Endothelial cell of umbilical vein (primary cell): ENCODE measurements at regions not wholly inside any gene's neighbourhood (a gene's known extent, or its start where the extent isn't known, plus 50 kb on each side); places are given as distances from the start of the nearest gene placed in this dataset.

ENCODE experiments used
- BruUV-seq: library from RNA; stranded (reverse); fragments of 400-500 nt; replicated peaks from 2 replicates; lab custom pipeline; 2021; lab: Mats Ljungman, UMichigan
- CTCF ChIA-PET: fragments of 300-600, 350-600 bp; sonication (Branson Sonifier 250); formaldehyde crosslinking; loops from one replicate; lab custom pipeline; 2021; ENCODE audit warnings: antibody characterized with exemption, inconsistent platforms; lab: Charles Lee
- POLR2A ChIA-PET: fragments of 300-600, 350-600 bp; sonication (Branson Sonifier 250); formaldehyde crosslinking; loops from one replicate; lab custom pipeline; 2021; ENCODE audit warnings: antibody characterized with exemption, inconsistent platforms; lab: Charles Lee
- DNase-seq: peaks from one replicate; pipeline ENCODE4 v3.0.0-alpha.2; 2011; ENCODE audit warnings: low read depth, low spot score
- FAIRE-seq: peaks from 2 replicates; lab custom pipeline; 2011; peaks lifted over from hg19 to GRCh38; lab: Jason Lieb, UNC
- H2AFZ ChIP-seq: 2 replicates; pipeline ENCODE4 v1.6.0; 2012; ENCODE audit warnings: low read depth, low read length, control low read depth, inconsistent platforms
- H3K27ac ChIP-seq: 2 replicates; pipeline ENCODE4 v1.5.1; 2011; ENCODE audit warnings: low read depth, mild to moderate bottlenecking, control low read depth, low read length, moderate library complexity; ENCODE audit not compliant: insufficient read depth
- H3K27me3 ChIP-seq, 2 experiments: 2 replicates each; pipeline versions ENCODE4 v1.6.0 to v1.6.1; 2011; ENCODE audit warnings: low read length in 2 of 2, mixed read lengths in 1 of 2; ENCODE audit not compliant: control insufficient read depth in 2 of 2, insufficient read depth in 2 of 2
- H3K36me3 ChIP-seq, 2 experiments: 2 replicates in 1 of 2; 3 replicates in 1 of 2; pipeline ENCODE4 v1.5.1; 2011; ENCODE audit warnings: low read length in 2 of 2, mild to moderate bottlenecking in 1 of 2, moderate library complexity in 1 of 2; ENCODE audit not compliant: control insufficient read depth in 2 of 2, insufficient read depth in 2 of 2; ENCODE audit errors: extremely low read depth in 1 of 2
- H3K4me1 ChIP-seq: 3 replicates; pipeline ENCODE4 v1.5.1; 2011; ENCODE audit warnings: mild to moderate bottlenecking, low read length; ENCODE audit not compliant: control insufficient read depth, insufficient read depth; ENCODE audit errors: extremely low read depth
- H3K4me2 ChIP-seq: 2 replicates; pipeline ENCODE4 v1.6.1; 2011; ENCODE audit warnings: low read length, control low read depth, mixed read lengths; ENCODE audit not compliant: insufficient read depth
- H3K4me3 ChIP-seq, 3 experiments: fragments of 200-600 bp in 1 of 3; sonication (generic), shearing (Covaris generic) in 1 of 3; replicated peaks in 1 of 3; 2 replicates each; pipeline ENCODE4 v1.5.1; 2011 to 2016; ENCODE audit warnings: control low read depth in 3 of 3, low read length in 3 of 3, mild to moderate bottlenecking in 2 of 3, inconsistent platforms in 1 of 3, low read depth in 1 of 3, moderate library complexity in 1 of 3; ENCODE audit not compliant: insufficient read depth in 1 of 3
- H3K79me2 ChIP-seq: 2 replicates; pipeline ENCODE4 v1.6.0; 2012; ENCODE audit warnings: low read length, inconsistent platforms; ENCODE audit not compliant: control insufficient read depth, insufficient read depth
- H3K9ac ChIP-seq: replicated peaks from 2 replicates; pipeline ENCODE3; 2011; ENCODE audit warnings: low read length, control low read depth; ENCODE audit not compliant: insufficient read depth; ENCODE audit errors: extremely low read depth
- H3K9me1 ChIP-seq: replicated peaks from 3 replicates; pipeline ENCODE4 v1.6.0; 2011; ENCODE audit warnings: mild to moderate bottlenecking, low read length; ENCODE audit not compliant: control insufficient read depth, insufficient read depth; ENCODE audit errors: extremely low read depth
- H3K9me3 ChIP-seq: replicated peaks from 2 replicates; pipeline ENCODE4 v1.5.1; 2012; ENCODE audit warnings: low read length, inconsistent platforms; ENCODE audit not compliant: control insufficient read depth, insufficient read depth
- H4K20me1 ChIP-seq: replicated peaks from 2 replicates; pipeline ENCODE3; 2011; ENCODE audit warnings: mild to moderate bottlenecking, low read length; ENCODE audit not compliant: control insufficient read depth, insufficient read depth; ENCODE audit errors: extremely low read depth
- EZH2 ChIP-seq: IDR thresholded peaks from 2 replicates; pipeline ENCODE4 v1.6.1; 2012; ENCODE audit warnings: borderline replicate concordance, low read depth, mild to moderate bottlenecking, moderate library complexity, low read length, inconsistent platforms; ENCODE audit not compliant: severe bottlenecking
- FOS ChIP-seq: IDR thresholded peaks from 2 replicates; pipeline ENCODE4 v1.6.1; 2011; ENCODE audit warnings: mild to moderate bottlenecking, low read length, moderate library complexity, borderline replicate concordance; ENCODE audit not compliant: insufficient read depth
- GATA2 ChIP-seq: IDR thresholded peaks from 2 replicates; pipeline ENCODE4 v1.7.0; 2011; ENCODE audit warnings: low read depth, mild to moderate bottlenecking, moderate library complexity, mixed read lengths, low read length; ENCODE audit not compliant: insufficient read length, insufficient read depth
- JUN ChIP-seq: IDR thresholded peaks from 2 replicates; pipeline ENCODE4 v1.6.1; 2011; ENCODE audit warnings: borderline replicate concordance, low read depth; ENCODE audit not compliant: insufficient read length, insufficient read depth
- MYC ChIP-seq: IDR thresholded peaks from one replicate; pipeline ENCODE4 v1.6.1; 2011; ENCODE audit warnings: mild to moderate bottlenecking, low read depth, low read length
- POLR2A ChIP-seq: IDR thresholded peaks from 2 replicates; pipeline ENCODE4 v1.6.1; 2012; ENCODE audit warnings: low read depth, mild to moderate bottlenecking, control low read depth, low read length
- POLR2AphosphoS5 ChIP-seq: IDR thresholded peaks from 2 replicates; pipeline ENCODE4 v1.6.1; 2012; ENCODE audit warnings: low read depth, mild to moderate bottlenecking, control low read depth, low read length, moderate library complexity; ENCODE audit not compliant: insufficient read depth
- dilution Hi-C: fragments of 300-500 bp; cut with MboI; formaldehyde crosslinking; loops from one replicate; pipeline ENCODE4 v1.15.0; 2019; ENCODE audit warnings: low sequenced_read_pairs; ENCODE audit not compliant: extremely low pct_ligation_motif_present
- intact Hi-C: fragments of 100-400 bp; cut with micrococcal nuclease; formaldehyde crosslinking; loops from one replicate; pipeline ENCODE4 v1.10.0; 2022
- TF ChIP-seq, protein P1 (sequence below): IDR thresholded peaks from 2 replicates; pipeline ENCODE4 v1.6.1; 2011; ENCODE audit not compliant: insufficient read depth, insufficient read length
- TF ChIP-seq, protein P2 (sequence below), 2 donors: IDR thresholded peaks; 1 replicate in 1 of 2; 2 replicates in 1 of 2; pipeline ENCODE4 v1.5.1; 2011; ENCODE audit warnings: low read length in 2 of 2, mild to moderate bottlenecking in 2 of 2, moderate library complexity in 2 of 2, control low read depth in 1 of 2, inconsistent platforms in 1 of 2, low read depth in 1 of 2; ENCODE audit not compliant: insufficient read depth in 1 of 2; ENCODE audit errors: extremely low read depth in 1 of 2

GRCh38 chr16:87033541-87034300, 283.5 kb downstream of the C16orf95 start:
- DNase-seq (no peak), FAIRE-seq (no peak)
- CTCF ChIA-PET: no interaction called here
- Histone ChIP-seq H3K27ac (no peak overlapping the region), H3K27me3 (no peaks in the 10 kb centered on the region), H4K20me1 (no peaks in the 10 kb centered on the region), H3K36me3 (no peaks in the 10 kb centered on the region), H3K9ac (no peak overlapping the region), H3K4me2 (no peak overlapping the region), H3K4me3 (no peak overlapping the region), H3K9me3 (no peaks in the 10 kb centered on the region), H3K4me1 (no peaks in the 10 kb centered on the region), H2AFZ (no peak overlapping the region), H3K79me2 (no peaks in the 10 kb centered on the region), H3K9me1 (no peaks in the 10 kb centered on the region)
- TF ChIP-seq POLR2A (no peak), FOS (no peak), EZH2 (no peak), MYC (no peak), GATA2 (no peak), POLR2AphosphoS5 (no peak), JUN (no peak)
- TF ChIP-seq, protein P1, sequence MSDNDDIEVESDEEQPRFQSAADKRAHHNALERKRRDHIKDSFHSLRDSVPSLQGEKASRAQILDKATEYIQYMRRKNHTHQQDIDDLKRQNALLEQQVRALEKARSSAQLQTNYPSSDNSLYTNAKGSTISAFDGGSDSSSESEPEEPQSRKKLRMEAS: no peak
- TF ChIP-seq, protein P2, sequence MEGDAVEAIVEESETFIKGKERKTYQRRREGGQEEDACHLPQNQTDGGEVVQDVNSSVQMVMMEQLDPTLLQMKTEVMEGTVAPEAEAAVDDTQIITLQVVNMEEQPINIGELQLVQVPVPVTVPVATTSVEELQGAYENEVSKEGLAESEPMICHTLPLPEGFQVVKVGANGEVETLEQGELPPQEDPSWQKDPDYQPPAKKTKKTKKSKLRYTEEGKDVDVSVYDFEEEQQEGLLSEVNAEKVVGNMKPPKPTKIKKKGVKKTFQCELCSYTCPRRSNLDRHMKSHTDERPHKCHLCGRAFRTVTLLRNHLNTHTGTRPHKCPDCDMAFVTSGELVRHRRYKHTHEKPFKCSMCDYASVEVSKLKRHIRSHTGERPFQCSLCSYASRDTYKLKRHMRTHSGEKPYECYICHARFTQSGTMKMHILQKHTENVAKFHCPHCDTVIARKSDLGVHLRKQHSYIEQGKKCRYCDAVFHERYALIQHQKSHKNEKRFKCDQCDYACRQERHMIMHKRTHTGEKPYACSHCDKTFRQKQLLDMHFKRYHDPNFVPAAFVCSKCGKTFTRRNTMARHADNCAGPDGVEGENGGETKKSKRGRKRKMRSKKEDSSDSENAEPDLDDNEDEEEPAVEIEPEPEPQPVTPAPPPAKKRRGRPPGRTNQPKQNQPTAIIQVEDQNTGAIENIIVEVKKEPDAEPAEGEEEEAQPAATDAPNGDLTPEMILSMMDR (IDR thresholded peaks at IDR 0.05; ENCODE audit: extremely low read depth in 1 of 2, insufficient read depth in 1 of 2, low read depth in 1 of 2, low read length in 2 of 2): no peak
- dilution Hi-C loops: no loop called here
- BruUV-seq: no TSS peak
- POLR2A ChIA-PET: no interaction called here
- intact Hi-C loops: no loop called here
